ENCODE measurements at regions not wholly inside any gene's neighbourhood (a gene's known extent, or its start where the extent isn't known, plus 50 kb on each side); places are given as distances from the start of the nearest gene placed in this dataset.
"Not testable (repeated sequence)": the region's sequence is repeated elsewhere in the genome, so short reads cannot be mapped to it uniquely, and the experiment has no call there.

DNA sequence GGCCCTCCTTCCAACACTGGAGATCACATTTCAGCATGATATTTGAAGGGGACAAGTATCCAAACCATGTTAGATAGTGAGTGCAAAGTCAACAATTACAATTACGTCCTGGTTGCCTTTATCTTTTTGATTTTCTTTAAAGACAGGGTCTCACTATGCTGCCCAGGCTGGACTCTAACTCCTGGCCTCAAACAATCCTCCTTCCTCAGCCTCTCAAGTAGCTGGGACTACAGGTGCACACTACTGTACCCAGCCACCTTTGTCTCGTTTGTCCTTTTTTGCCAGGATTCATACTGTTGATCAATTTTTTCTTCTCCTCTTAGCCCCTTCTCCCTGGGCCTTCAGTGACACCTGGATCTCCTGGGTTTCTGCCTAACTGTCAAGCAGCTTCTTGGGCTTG lies 240.5 kb upstream of the FANCL start:
- H3K9me3 ChIP-seq (ENCODE audit: control insufficient read depth, low read length) = no peaks in the 10 kb centered on the region
- H3K27me3 ChIP-seq (ENCODE audit: control insufficient read depth, insufficient read depth) = no peaks in the 10 kb centered on the region
- H3K4me3 ChIP-seq (ENCODE audit: low read length) = no peak overlapping the region
- intact Hi-C loops (cut with DNase I) = no loop called here
- DNase-seq (no peak), ATAC-seq (no peak)
- WGBS = 67% methylated on average over 2 of the region's 2 CpGs
- no peaks in the 10 kb centered on the region for H3K4me1 ChIP-seq (ENCODE audit: control insufficient read depth, insufficient read depth, low read length)
- no peak overlapping the region for H3K27ac ChIP-seq (ENCODE audit: low read length)

DNA sequence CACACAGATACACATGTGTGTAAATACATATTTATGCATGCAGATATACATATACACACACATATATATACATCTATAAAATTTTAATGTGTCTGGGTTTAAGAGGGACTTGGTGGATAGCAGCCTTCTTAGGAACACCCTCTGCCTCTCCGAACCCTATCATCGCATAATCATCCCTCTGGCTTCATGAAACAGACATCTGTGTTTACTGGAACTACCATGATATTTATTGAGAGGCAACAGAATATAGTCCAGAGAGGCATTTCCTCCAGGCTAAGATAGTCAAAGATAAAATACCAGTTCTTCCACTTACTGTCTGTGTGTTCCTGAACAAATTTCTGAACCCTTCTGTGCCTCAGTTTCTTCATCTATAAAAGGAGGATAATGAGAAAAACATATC lies 239.0 kb upstream of the FANCL start:
- no peak for ATAC-seq
- WGBS = 77% methylated on average over 2 of the region's 2 CpGs
- Histone ChIP-seq H3K4me1 (ENCODE audit: control insufficient read depth, insufficient read depth, low read length) (no peaks in the 10 kb centered on the region), H3K4me3 (ENCODE audit: low read length) (no peak overlapping the region), H3K27me3 (ENCODE audit: control insufficient read depth, insufficient read depth) (no peaks in the 10 kb centered on the region), H3K27ac (ENCODE audit: low read length) (no peak overlapping the region), H3K9me3 (ENCODE audit: control insufficient read depth, low read length) (no peaks in the 10 kb centered on the region)
- intact Hi-C loops (cut with DNase I) = no loop called here
- no peak for DNase-seq

- no peak for ATAC-seq
Measured at GRCh38 chr2:58479535-58480140, 238.5 kb upstream of the FANCL start.

DNA sequence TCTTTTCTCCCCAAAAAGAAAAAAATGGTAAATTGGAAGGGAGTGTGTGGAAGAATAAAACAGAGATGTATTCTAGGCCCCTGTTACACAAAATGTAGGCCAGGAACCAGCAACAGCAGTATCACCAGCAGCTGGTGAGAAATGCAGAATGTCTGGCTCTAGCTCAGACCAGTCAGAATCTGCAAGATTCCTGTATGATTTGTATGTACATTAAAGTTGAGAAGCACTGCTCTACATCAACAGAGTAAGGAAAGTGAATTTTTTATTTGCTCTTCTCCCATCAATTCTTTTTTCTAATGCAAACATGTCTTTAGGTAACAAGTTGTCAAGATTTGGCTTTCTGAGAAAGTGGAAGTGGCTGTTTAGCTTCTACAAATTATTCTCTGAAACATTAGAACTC lies 235.4 kb upstream of the FANCL start:
- ATAC-seq = no peak
- Histone ChIP-seq H3K27ac (ENCODE audit: low read length) (no peak overlapping the region), H3K27me3 (ENCODE audit: control insufficient read depth, insufficient read depth) (no peaks in the 10 kb centered on the region), H3K4me1 (ENCODE audit: control insufficient read depth, insufficient read depth, low read length) (no peaks in the 10 kb centered on the region), H3K9me3 (ENCODE audit: control insufficient read depth, low read length) (no peaks in the 10 kb centered on the region), H3K4me3 (ENCODE audit: low read length) (no peak overlapping the region)
- intact Hi-C loops (cut with DNase I) = no loop called here
- DNase-seq = no peak

More at GRCh38 chr2:58479535-58480140, 238.5 kb upstream of the FANCL start:
- Histone ChIP-seq H3K27ac (ENCODE audit: low read length) (no peak overlapping the region), H3K4me1 (ENCODE audit: control insufficient read depth, insufficient read depth, low read length) (no peaks in the 10 kb centered on the region), H3K9me3 (ENCODE audit: control insufficient read depth, low read length) (no peaks in the 10 kb centered on the region), H3K27me3 (ENCODE audit: control insufficient read depth, insufficient read depth) (no peaks in the 10 kb centered on the region), H3K4me3 (ENCODE audit: low read length) (no peak overlapping the region)
- 61% methylated on average over 12 of the region's 12 CpGs for WGBS
- intact Hi-C loops (cut with DNase I) = no loop called here
- DNase-seq = no peak

- H3K27ac ChIP-seq (ENCODE audit: low read length) = no peak overlapping the region
- no peak for ATAC-seq
- intact Hi-C loops (cut with DNase I) = no loop called here
- no peak for DNase-seq
- H3K4me1 ChIP-seq (ENCODE audit: control insufficient read depth, insufficient read depth, low read length) = no peaks in the 10 kb centered on the region
- WGBS = 75% methylated on average over 2 of the region's 2 CpGs
- no peak overlapping the region for H3K4me3 ChIP-seq (ENCODE audit: low read length)
- H3K9me3 ChIP-seq (ENCODE audit: control insufficient read depth, low read length) = no peaks in the 10 kb centered on the region
- no peaks in the 10 kb centered on the region for H3K27me3 ChIP-seq (ENCODE audit: control insufficient read depth, insufficient read depth)
Measured at GRCh38 chr2:58475756-58476155, 234.6 kb upstream of the FANCL start.

DNA sequence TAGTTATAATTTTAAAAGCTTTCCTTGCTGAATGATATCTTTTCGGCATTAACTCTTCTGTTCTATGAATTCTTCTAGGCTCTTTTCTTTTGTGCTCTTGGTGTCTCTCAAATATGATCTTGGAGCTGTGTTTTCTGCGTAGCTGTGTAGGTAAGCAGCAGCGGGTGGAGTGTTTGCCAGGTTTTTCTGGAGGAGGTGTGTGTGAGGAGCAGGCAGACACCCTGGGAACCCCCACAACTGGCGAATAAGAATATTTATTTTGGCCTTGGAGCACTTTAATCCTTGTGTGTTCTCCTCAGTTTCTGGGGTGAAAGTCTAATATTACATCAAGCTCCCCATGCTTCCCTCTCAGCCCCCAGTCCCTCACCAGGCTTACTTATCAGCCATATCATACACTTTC lies 232.0 kb upstream of the FANCL start:
- Histone ChIP-seq H3K9me3 (ENCODE audit: control insufficient read depth, low read length) (no peaks in the 10 kb centered on the region), H3K27ac (ENCODE audit: low read length) (no peak overlapping the region), H3K27me3 (ENCODE audit: control insufficient read depth, insufficient read depth) (no peaks in the 10 kb centered on the region), H3K4me3 (ENCODE audit: low read length) (no peak overlapping the region), H3K4me1 (ENCODE audit: control insufficient read depth, insufficient read depth, low read length) (no peaks in the 10 kb centered on the region)
- ATAC-seq (no peak), DNase-seq (no peak)
- intact Hi-C loops (cut with DNase I) = no loop called here
- 89% methylated on average over 4 of the region's 4 CpGs for WGBS

DNA sequence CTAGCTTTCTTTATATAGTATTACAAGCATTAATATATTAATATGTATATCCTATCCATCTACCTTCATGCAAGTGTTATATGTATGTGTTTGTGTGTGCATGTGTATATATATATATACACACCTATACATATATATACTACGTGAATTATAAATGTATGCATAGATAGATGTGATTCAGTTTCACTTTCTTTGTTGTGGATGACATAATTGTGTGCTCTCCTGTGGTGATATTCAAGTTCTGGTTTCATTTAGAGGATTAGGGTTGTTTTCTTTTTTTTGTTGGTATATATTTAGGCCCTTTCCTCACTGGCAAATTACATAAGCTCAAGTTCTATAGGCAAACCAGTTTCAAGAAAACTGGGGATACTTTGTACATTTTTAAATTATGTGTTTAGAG lies 225.7 kb upstream of the FANCL start:
- intact Hi-C loops (cut with DNase I) = no loop called here
- no peaks in the 10 kb centered on the region for H3K9me3 ChIP-seq (ENCODE audit: control insufficient read depth, low read length)
- H3K4me3 ChIP-seq (ENCODE audit: low read length) = no peak overlapping the region
- no peak for DNase-seq
- H3K27ac ChIP-seq (ENCODE audit: low read length) = no peak overlapping the region
- WGBS = 73% methylated on average over 1 of the region's 1 CpG
- H3K4me1 ChIP-seq (ENCODE audit: control insufficient read depth, insufficient read depth, low read length) = no peaks in the 10 kb centered on the region
- no peak for ATAC-seq
- no peaks in the 10 kb centered on the region for H3K27me3 ChIP-seq (ENCODE audit: control insufficient read depth, insufficient read depth)

GRCh38 chr2:58466021-58466420 lies 224.9 kb upstream of the FANCL start:
- H3K4me1 ChIP-seq (ENCODE audit: control insufficient read depth, insufficient read depth, low read length) = not testable (repeated sequence)

GRCh38 chr2:58460670-58461069 lies 219.5 kb upstream of the FANCL start:
- no peak for DNase-seq
- H3K27me3 ChIP-seq (ENCODE audit: control insufficient read depth, insufficient read depth) = no peaks in the 10 kb centered on the region
- no peak overlapping the region for H3K4me3 ChIP-seq (ENCODE audit: low read length)
- intact Hi-C loops (cut with DNase I) = no loop called here
- ATAC-seq = no peak
- no peaks in the 10 kb centered on the region for H3K9me3 ChIP-seq (ENCODE audit: control insufficient read depth, low read length)
- H3K27ac ChIP-seq (ENCODE audit: low read length) = no peak overlapping the region
- 93% methylated on average over 22 of the region's 22 CpGs for whole genome bisulfite sequencing
- H3K4me1 ChIP-seq (ENCODE audit: control insufficient read depth, insufficient read depth, low read length) = no peaks in the 10 kb centered on the region

More at GRCh38 chr2:58466021-58466420, 224.9 kb upstream of the FANCL start:
- H3K27ac ChIP-seq (ENCODE audit: low read length); H3K9me3 ChIP-seq (ENCODE audit: control insufficient read depth, low read length); H3K27me3 ChIP-seq (ENCODE audit: control insufficient read depth, insufficient read depth); DNase-seq; H3K4me3 ChIP-seq (ENCODE audit: low read length); ATAC-seq; intact Hi-C loops (cut with DNase I): not testable (repeated sequence)
- WGBS = 78% methylated on average over 2 of the region's 2 CpGs

DNA sequence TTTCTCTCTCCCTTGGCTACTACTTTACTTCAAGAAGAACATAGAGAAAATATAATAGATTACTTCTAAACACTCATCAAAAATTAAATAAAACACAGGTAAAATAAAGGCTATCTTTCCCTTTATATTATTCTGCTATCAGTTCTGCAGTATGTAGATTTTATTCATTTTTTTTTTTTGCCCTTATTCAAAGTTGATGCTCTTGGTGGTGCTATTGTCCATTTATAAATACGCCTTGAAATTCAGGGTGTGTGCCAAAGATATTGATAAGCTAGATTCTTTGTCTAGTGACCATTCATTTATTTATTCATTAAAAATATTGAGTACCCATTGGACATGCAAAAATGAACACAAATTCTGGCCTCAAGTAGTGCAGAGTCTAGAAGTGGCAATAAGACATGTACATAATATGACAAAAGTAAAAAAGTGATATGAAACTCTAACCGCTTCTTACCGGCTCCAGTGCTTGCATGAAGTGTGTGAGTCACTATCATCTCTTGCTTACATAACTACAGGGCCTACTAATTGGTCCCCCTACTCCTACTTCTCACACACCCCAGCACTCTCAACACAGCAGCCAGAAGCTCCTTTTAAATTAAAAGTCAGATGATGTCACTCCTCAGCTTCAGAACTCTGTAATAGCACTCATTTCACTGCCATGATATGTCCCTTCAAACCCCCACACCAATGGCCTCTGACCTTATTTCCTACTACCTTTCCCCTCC lies 208.3 kb upstream of the FANCL start:
- ATAC-seq = no peak
- 71% methylated on average over 3 of the region's 3 CpGs for WGBS
- no peaks in the 10 kb centered on the region for H3K4me1 ChIP-seq (ENCODE audit: control insufficient read depth, insufficient read depth, low read length)
- H3K27ac ChIP-seq (ENCODE audit: low read length) = no peak overlapping the region
- H3K4me3 ChIP-seq (ENCODE audit: low read length) = no peak overlapping the region
- H3K27me3 ChIP-seq (ENCODE audit: control insufficient read depth, insufficient read depth) = no peaks in the 10 kb centered on the region
- intact Hi-C loops (cut with DNase I) = loop anchor here in 3 of 4 donors (5.0 to 10.0 kb wide), 2 partner anchors 542 to 545 kb away; no protein-coding TSS in a partner anchor
- H3K9me3 ChIP-seq (ENCODE audit: control insufficient read depth, low read length) = no peaks in the 10 kb centered on the region
- no peak for DNase-seq

GRCh38 chr2:58448845-58449244 lies 207.7 kb upstream of the FANCL start:
- Histone ChIP-seq H3K27ac (ENCODE audit: low read length) (no peak overlapping the region), H3K27me3 (ENCODE audit: control insufficient read depth, insufficient read depth) (no peaks in the 10 kb centered on the region), H3K4me1 (ENCODE audit: control insufficient read depth, insufficient read depth, low read length) (no peaks in the 10 kb centered on the region), H3K4me3 (ENCODE audit: low read length) (no peak overlapping the region), H3K9me3 (ENCODE audit: control insufficient read depth, low read length) (no peaks in the 10 kb centered on the region)
- WGBS = 85% methylated on average over 2 of the region's 2 CpGs
- intact Hi-C loops (cut with DNase I) = loop anchor here in 3 of 4 donors (5.0 to 10.0 kb wide), 2 partner anchors 542 to 544 kb away; no protein-coding TSS in a partner anchor
- DNase-seq (no peak), ATAC-seq (no peak)
